Ectodermal cell (in vitro differentiated cells): ENCODE measurements at regions not wholly inside any gene's neighbourhood (a gene's known extent, or its start where the extent isn't known, plus 50 kb on each side); places are given as distances from the start of the nearest gene placed in this dataset.

Experiments
- H3K27ac ChIP-seq: 2 replicates; pipeline ENCODE4 v1.7.0; 2013; ENCODE audit warnings: mild to moderate bottlenecking, low read depth, low read length; ENCODE audit not compliant: insufficient read depth, poor library complexity, severe bottlenecking
- H3K27me3 ChIP-seq: 2 replicates; pipeline ENCODE4 v1.7.0; 2013; ENCODE audit warnings: mild to moderate bottlenecking, low read length; ENCODE audit not compliant: insufficient read depth, control insufficient read depth, poor library complexity, severe bottlenecking
- H3K36me3 ChIP-seq: one replicate; pipeline ENCODE4 v1.7.0; 2013; ENCODE audit warnings: low read length; ENCODE audit not compliant: control insufficient read depth, insufficient read depth
- H3K4me1 ChIP-seq: one replicate; pipeline ENCODE4 v1.7.0; 2013; ENCODE audit warnings: low read length; ENCODE audit not compliant: control insufficient read depth, insufficient read depth
- H3K4me3 ChIP-seq: 2 replicates; pipeline ENCODE4 v1.7.0; 2013; ENCODE audit warnings: low read depth, low read length, control low read depth; ENCODE audit not compliant: insufficient read depth
- H3K9me3 ChIP-seq: 2 replicates; pipeline ENCODE4 v1.7.0; 2013; ENCODE audit warnings: mild to moderate bottlenecking, low read length, moderate library complexity; ENCODE audit not compliant: control insufficient read depth
- WGBS, 2 experiments: methylation state at CpG; one replicate each; pipeline ENCODE4 v1.1.7; 2013; ENCODE audit warnings: missing lambda C conversion rate in 2 of 2; 5-methylcytosine and 5-hydroxymethylcytosine counted together

DNA sequence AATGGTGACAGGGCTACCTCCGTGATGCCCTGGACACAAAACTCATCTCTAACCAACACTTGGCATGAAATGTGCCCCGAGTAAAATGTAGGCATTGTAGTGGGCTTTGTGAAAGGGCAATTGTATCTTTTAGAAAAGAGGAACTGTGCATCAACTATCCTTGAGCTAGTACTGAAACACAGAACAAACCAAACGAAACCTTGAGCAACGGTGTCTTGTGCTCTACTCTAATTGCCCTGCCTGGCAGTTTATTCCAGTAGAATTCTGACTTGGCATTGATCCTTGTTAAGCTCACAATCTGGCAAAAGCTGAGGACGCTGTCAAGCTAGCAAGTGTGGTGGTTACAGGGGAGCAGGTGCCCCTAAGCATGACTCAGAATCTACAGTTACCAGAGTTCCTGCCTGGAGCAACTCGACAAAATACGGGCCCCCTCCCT is 707.1 kb upstream of the SPRY2 start:
- no peak overlapping the region for H3K27ac ChIP-seq
- no peaks in the 10 kb centered on the region for H3K9me3 ChIP-seq
- no peak overlapping the region for H3K4me3 ChIP-seq
- H3K27me3 ChIP-seq = no peaks in the 10 kb centered on the region
- 90 to 91% methylated on average over 6 to 7 of the region's 7 CpGs for WGBS, 2 experiments
- no peaks in the 10 kb centered on the region for H3K4me1 ChIP-seq
- H3K36me3 ChIP-seq = no peaks in the 10 kb centered on the region

- H3K4me3 ChIP-seq = no peak overlapping the region
- no peaks in the 10 kb centered on the region for H3K36me3 ChIP-seq
- WGBS, 2 experiments = 57% methylated on average over 1 of the region's 1 CpG; no CpG with 5 or more reads in 1 of the 2 experiments
- no peaks in the 10 kb centered on the region for H3K9me3 ChIP-seq
- no peaks in the 10 kb centered on the region for H3K4me1 ChIP-seq
- H3K27me3 ChIP-seq = no peaks in the 10 kb centered on the region
- H3K27ac ChIP-seq = no peak overlapping the region
These were observed 700.8 kb upstream of the SPRY2 start for GRCh38 chr13:81041761-81042160.

DNA sequence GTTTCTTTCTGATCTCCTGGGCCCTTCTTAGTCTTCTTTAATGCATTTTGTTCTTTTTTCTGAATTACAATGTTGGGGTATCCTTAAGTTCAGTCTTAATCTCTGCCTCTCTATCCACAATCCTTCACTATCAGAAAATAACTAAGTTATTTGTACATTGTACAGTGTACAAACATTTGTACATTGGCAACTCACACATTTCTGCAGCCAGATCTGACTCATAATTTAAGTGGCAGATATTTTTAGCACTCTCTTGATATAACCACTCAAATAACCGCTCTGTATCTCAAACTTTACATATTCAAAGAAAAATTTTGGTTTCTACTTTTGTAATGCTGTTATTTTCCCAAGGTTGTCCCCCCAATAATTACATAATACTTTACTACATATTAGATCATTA is 691.1 kb upstream of the SPRY2 start:
- H3K27ac ChIP-seq = no peak overlapping the region
- H3K4me3 ChIP-seq = no peak overlapping the region
- H3K27me3 ChIP-seq = no peaks in the 10 kb centered on the region
- 100% methylated on average over 1 of the region's 1 CpG for WGBS, 2 experiments
- H3K9me3 ChIP-seq = no peaks in the 10 kb centered on the region
- H3K4me1 ChIP-seq = no peaks in the 10 kb centered on the region
- no peaks in the 10 kb centered on the region for H3K36me3 ChIP-seq

DNA sequence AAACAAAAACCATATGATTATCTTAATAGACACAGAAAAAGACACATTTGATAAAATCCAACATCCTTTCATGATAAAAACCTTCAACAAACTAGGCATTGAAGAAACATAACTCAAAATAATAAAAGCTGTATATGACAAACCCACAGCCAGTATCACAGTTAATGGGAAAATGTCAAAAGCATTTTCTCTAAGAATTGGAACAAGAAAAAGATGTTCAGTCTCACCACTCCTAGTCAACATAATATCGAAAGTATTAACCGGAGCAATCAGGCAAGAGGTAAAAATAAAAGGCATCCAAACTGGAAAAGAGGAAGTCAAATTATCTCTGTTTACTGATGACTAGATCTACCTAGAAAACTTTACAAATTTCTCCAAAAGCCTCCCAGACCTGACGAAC is 684.2 kb upstream of the SPRY2 start:
- Histone ChIP-seq H3K4me1 (no peaks in the 10 kb centered on the region), H3K4me3 (no peak overlapping the region), H3K36me3 (no peaks in the 10 kb centered on the region), H3K27ac (no peak overlapping the region), H3K9me3 (no peaks in the 10 kb centered on the region), H3K27me3 (no peaks in the 10 kb centered on the region)
- WGBS, 2 experiments = 88 to 89% methylated on average over 3 of the region's 3 CpGs

DNA sequence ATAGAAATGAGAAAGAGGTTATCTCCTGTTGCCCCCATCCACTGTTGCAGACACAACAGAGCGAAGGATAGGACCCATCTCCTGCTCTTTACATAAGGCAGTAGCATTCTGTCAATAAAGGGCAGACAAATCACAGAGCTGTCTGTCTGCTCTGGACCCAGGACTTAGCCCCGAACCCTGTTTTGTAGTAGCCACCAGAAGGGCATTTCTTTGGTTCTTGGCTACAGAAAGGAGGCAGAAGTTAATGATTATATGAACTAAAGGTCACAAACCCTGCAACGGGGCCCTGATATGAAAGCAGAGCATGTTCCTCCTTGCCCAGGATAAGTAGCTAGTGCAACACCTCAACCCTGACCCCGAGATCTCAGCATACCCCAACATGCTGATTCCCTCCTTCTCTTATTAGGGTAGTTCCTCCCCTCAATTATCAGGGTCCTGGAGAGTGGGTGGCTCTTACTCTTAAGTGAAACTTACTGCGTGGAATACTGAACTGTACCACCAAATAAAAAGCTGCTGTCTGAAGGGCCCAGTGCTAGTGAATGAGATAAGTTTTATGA is 680.4 kb upstream of the SPRY2 start:
- Histone ChIP-seq H3K27me3 (no peaks in the 10 kb centered on the region), H3K36me3 (no peaks in the 10 kb centered on the region), H3K4me1 (no peaks in the 10 kb centered on the region), H3K4me3 (no peak overlapping the region), H3K27ac (no peak overlapping the region), H3K9me3 (no peaks in the 10 kb centered on the region)
- WGBS, 2 experiments = 89 to 95% methylated on average over 5 of the region's 5 CpGs

GRCh38 chr13:81020010-81020409 is 679.1 kb upstream of the SPRY2 start:
- Histone ChIP-seq H3K4me1 (no peaks in the 10 kb centered on the region), H3K27me3 (no peaks in the 10 kb centered on the region), H3K9me3 (no peaks in the 10 kb centered on the region), H3K36me3 (no peaks in the 10 kb centered on the region), H3K27ac (no peak overlapping the region), H3K4me3 (no peak overlapping the region)
- 92 to 100% methylated on average over 1 of the region's 2 CpGs for WGBS, 2 experiments

DNA sequence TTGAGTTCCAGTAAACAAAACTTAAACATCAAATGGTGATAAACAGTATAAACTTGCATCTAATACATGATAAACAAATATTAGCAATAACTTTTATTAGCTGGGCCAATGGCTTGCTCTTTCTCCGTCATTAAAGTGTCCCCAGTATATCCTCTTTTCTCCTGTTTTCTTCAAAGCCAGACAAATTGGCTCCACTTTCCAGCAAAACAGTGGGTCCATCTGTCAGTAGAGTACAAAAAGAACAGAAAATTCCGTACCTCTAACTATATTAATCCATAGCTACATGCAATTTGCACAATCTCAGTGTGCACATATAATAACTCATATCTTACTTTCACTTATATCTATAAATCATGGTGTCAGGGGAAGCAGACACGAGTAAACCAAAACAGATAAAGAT is 678.0 kb upstream of the SPRY2 start:
- Histone ChIP-seq H3K27me3 (no peaks in the 10 kb centered on the region), H3K36me3 (no peaks in the 10 kb centered on the region), H3K9me3 (no peaks in the 10 kb centered on the region), H3K4me3 (no peak overlapping the region), H3K4me1 (no peaks in the 10 kb centered on the region), H3K27ac (no peak overlapping the region)
- 82 to 91% methylated on average over 2 to 3 of the region's 3 CpGs for WGBS, 2 experiments

- WGBS, 2 experiments = 80% methylated on average over 1 of the region's 4 CpGs; no CpG with 5 or more reads in 1 of the 2 experiments
- no peaks in the 10 kb centered on the region for H3K4me1 ChIP-seq
- no peaks in the 10 kb centered on the region for H3K9me3 ChIP-seq
- no peaks in the 10 kb centered on the region for H3K27me3 ChIP-seq
- H3K27ac ChIP-seq = no peak overlapping the region
- no peaks in the 10 kb centered on the region for H3K36me3 ChIP-seq
- no peak overlapping the region for H3K4me3 ChIP-seq
These were observed 676.7 kb upstream of the SPRY2 start for GRCh38 chr13:81017513-81018152.

DNA sequence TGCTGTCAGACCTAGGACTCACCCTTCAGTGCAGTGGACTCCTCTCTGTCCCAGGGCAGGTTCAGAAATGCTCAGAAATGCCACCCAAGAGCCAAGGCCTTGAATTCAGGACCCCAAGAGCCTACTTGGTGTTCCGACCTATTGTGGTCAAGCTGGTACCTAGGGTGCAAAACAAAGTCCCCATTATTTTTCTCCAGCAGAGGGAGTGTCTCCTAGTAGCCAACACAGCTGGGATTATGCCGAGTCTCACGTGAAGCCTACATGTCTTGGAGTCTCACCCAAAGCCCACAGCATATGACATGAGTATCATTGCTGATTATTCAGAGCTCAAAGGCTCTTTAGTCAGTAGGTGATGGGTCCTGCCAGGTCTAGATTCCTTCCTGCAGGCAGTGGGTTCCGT is 671.1 kb upstream of the SPRY2 start:
- no peaks in the 10 kb centered on the region for H3K4me1 ChIP-seq
- no peak overlapping the region for H3K27ac ChIP-seq
- no peaks in the 10 kb centered on the region for H3K36me3 ChIP-seq
- 87 to 93% methylated on average over 4 of the region's 4 CpGs for WGBS, 2 experiments
- H3K9me3 ChIP-seq = no peaks in the 10 kb centered on the region
- no peak overlapping the region for H3K4me3 ChIP-seq
- H3K27me3 ChIP-seq = no peaks in the 10 kb centered on the region

- H3K9me3 ChIP-seq = no peaks in the 10 kb centered on the region
- H3K4me1 ChIP-seq = no peaks in the 10 kb centered on the region
- H3K4me3 ChIP-seq = no peak overlapping the region
- WGBS, 2 experiments = 100% methylated on average over 1 of the region's 1 CpG; no CpG with 5 or more reads in 1 of the 2 experiments
- H3K27ac ChIP-seq = no peak overlapping the region
- no peaks in the 10 kb centered on the region for H3K36me3 ChIP-seq
- no peaks in the 10 kb centered on the region for H3K27me3 ChIP-seq
These were observed 661.0 kb upstream of the SPRY2 start for GRCh38 chr13:81001828-81002385.
